Kidney (tissue), 13 donors: ENCODE measurements at regions not wholly inside any gene's neighbourhood (a gene's known extent, or its start where the extent isn't known, plus 50 kb on each side); places are given as distances from the start of the nearest gene placed in this dataset.

Experiments
- DNase-seq, 5 donors: peaks; one replicate each; pipeline ENCODE4 v3.0.0-alpha.2; 2013 to 2020
- FAIRE-seq: peaks from 2 replicates; lab custom pipeline; 2012; peaks lifted over from hg19 to GRCh38; lab: Jason Lieb, UNC
- H3K27ac ChIP-seq, 2 donors: one replicate each; pipeline ENCODE4 v1.7.0; 2013; ENCODE audit warnings: low read depth in 2 of 2, low read length in 2 of 2, inconsistent platforms in 1 of 2
- H3K27me3 ChIP-seq: one replicate; pipeline ENCODE4 v1.7.1; 2013; ENCODE audit warnings: low read length, inconsistent platforms; ENCODE audit not compliant: control insufficient read depth, insufficient read depth
- H3K36me3 ChIP-seq, 3 donors: one replicate each; pipeline versions ENCODE4 v1.7.0 to v1.7.1; 2013; ENCODE audit warnings: low read length in 3 of 3, control low read depth in 1 of 3, inconsistent platforms in 1 of 3; ENCODE audit not compliant: insufficient read depth in 3 of 3, control insufficient read depth in 2 of 3
- H3K4me1 ChIP-seq, 3 donors: one replicate each; pipeline versions ENCODE4 v1.7.0 to v1.7.1; 2013; ENCODE audit warnings: low read length in 3 of 3, inconsistent platforms in 1 of 3, low read depth in 1 of 3; ENCODE audit not compliant: control insufficient read depth in 2 of 3, insufficient read depth in 2 of 3
- H3K4me3 ChIP-seq, 3 donors: one replicate each; pipeline versions ENCODE4 v1.7.0 to v1.8.1; 2013; ENCODE audit warnings: low read length in 3 of 3, control low read depth in 1 of 3, inconsistent platforms in 1 of 3
- H3K9ac ChIP-seq, 3 donors: one replicate each; pipeline versions ENCODE4 v1.7.0 to v1.7.1; 2013; ENCODE audit warnings: low read length in 3 of 3, control low read depth in 1 of 3, inconsistent platforms in 1 of 3
- H3K9me3 ChIP-seq, 3 donors: one replicate each; pipeline versions ENCODE4 v1.7.0 to v1.7.1; 2013; ENCODE audit warnings: low read length in 3 of 3, control low read depth in 1 of 3, inconsistent platforms in 1 of 3; ENCODE audit not compliant: control insufficient read depth in 2 of 3, insufficient read depth in 1 of 3
- CTCF ChIP-seq: IDR thresholded peaks from 3 replicates; pipeline ENCODE4 v1.5.1; 2012; ENCODE audit warnings: mild to moderate bottlenecking, moderate library complexity, borderline replicate concordance; ENCODE audit not compliant: insufficient read depth; ENCODE audit errors: extremely low read depth
- intact Hi-C: fragments of 100-400 bp; cut with DNase I; formaldehyde crosslinking; loops from one replicate; pipeline ENCODE4 v1.11.1; 2022
- donor health status: control.
- donor health status: control.
- donor health status: control.
- donor health status: control.
- donor health status: control.
- donor health status: DM: yes; HTN: yes; CAD: no.
- donor health status: Normal renal cell carcinoma (clear cell type).

GRCh38 chr10:43972976-43973647 is 324.4 kb upstream of the ZNF32 start:
- intact Hi-C loops = no loop called here
- H3K36me3 ChIP-seq = no peaks in the 10 kb centered on the region
- FAIRE-seq (no peak), DNase-seq (no peak)
- no peak overlapping the region for H3K27ac ChIP-seq
- no peak overlapping the region for H3K9ac ChIP-seq
- no peaks in the 10 kb centered on the region for H3K27me3 ChIP-seq
- H3K4me1 ChIP-seq = no peaks in the 10 kb centered on the region
- H3K9me3 ChIP-seq = no peaks in the 10 kb centered on the region
- no peak for TF ChIP-seq CTCF
- H3K4me3 ChIP-seq = no peak overlapping the region

GRCh38 chr10:43971981-43972380 is 323.3 kb upstream of the ZNF32 start:
- no peak for TF ChIP-seq CTCF
- H3K27me3 ChIP-seq = no peaks in the 10 kb centered on the region
- no peaks in the 10 kb centered on the region for H3K4me1 ChIP-seq
- FAIRE-seq = no peak
- intact Hi-C loops = no loop called here
- no peak overlapping the region for H3K27ac ChIP-seq
- H3K36me3 ChIP-seq = no peaks in the 10 kb centered on the region
- no peak for DNase-seq
- H3K9me3 ChIP-seq = no peaks in the 10 kb centered on the region
- H3K4me3 ChIP-seq = no peak overlapping the region
- no peak overlapping the region for H3K9ac ChIP-seq

GRCh38 chr10:43971306-43971705 is 322.6 kb upstream of the ZNF32 start:
- intact Hi-C loops = no loop called here
- TF ChIP-seq CTCF = no peak
- H3K4me1 ChIP-seq = no peaks in the 10 kb centered on the region
- H3K4me3 ChIP-seq = no peak overlapping the region
- no peaks in the 10 kb centered on the region for H3K9me3 ChIP-seq
- FAIRE-seq (no peak), DNase-seq (no peak)
- H3K27me3 ChIP-seq = no peaks in the 10 kb centered on the region
- no peak overlapping the region for H3K9ac ChIP-seq
- no peak overlapping the region for H3K27ac ChIP-seq
- H3K36me3 ChIP-seq = no peaks in the 10 kb centered on the region

GRCh38 chr10:43970717-43971116 is 322.0 kb upstream of the ZNF32 start:
- Histone ChIP-seq H3K27ac (no peak overlapping the region), H3K9ac (no peak overlapping the region), H3K4me1 (peaks cover 0 to 4% (median 0%) of the 10 kb centered on the region in 3 donors), H3K36me3 (no peaks in the 10 kb centered on the region), H3K9me3 (no peaks in the 10 kb centered on the region), H3K4me3 (no peak overlapping the region), H3K27me3 (no peaks in the 10 kb centered on the region)
- FAIRE-seq = no peak
- intact Hi-C loops = no loop called here
- no peak for DNase-seq
- no peak for TF ChIP-seq CTCF
